ENCODE measurements at regions not wholly inside any gene's neighbourhood (a gene's known extent, or its start where the extent isn't known, plus 50 kb on each side); places are given as distances from the start of the nearest gene placed in this dataset.

DNA sequence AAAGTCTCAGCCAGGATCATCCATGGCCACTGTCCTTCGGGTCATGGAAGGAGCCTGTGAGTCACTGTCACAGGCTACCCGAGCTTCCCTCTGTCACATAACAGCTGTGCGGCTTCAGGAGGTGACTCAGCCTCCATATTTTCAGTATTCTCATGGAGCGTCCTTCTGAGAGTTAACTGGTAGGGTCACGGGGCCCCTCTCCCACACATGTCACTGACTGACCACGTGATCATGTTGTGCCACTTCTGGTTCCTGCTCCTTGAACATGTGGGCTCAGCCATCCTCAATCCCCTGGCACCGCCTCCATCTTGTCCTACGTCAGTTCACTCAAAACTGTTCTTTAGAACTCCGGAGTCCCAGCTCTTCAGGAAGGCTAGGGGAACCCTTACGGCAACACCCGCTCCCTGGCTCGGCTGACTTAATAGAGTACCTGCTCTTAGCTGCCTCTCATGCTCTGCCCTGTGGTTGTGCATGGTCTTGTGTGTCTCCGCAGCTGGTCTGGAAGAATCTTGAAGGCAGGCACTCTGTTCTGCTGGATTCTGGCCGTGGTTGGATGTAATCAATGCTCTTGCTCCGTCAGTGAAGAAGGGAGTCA, 182.8 kb downstream of the ICE1 start:
- TF ChIP-seq POLR2A (IDR thresholded peaks at IDR 0.05; ENCODE audit: low read depth) (no peak), POLR2AphosphoS5 (IDR thresholded peaks at IDR 0.05) (no peak)
- TF ChIP-seq, protein P1, sequence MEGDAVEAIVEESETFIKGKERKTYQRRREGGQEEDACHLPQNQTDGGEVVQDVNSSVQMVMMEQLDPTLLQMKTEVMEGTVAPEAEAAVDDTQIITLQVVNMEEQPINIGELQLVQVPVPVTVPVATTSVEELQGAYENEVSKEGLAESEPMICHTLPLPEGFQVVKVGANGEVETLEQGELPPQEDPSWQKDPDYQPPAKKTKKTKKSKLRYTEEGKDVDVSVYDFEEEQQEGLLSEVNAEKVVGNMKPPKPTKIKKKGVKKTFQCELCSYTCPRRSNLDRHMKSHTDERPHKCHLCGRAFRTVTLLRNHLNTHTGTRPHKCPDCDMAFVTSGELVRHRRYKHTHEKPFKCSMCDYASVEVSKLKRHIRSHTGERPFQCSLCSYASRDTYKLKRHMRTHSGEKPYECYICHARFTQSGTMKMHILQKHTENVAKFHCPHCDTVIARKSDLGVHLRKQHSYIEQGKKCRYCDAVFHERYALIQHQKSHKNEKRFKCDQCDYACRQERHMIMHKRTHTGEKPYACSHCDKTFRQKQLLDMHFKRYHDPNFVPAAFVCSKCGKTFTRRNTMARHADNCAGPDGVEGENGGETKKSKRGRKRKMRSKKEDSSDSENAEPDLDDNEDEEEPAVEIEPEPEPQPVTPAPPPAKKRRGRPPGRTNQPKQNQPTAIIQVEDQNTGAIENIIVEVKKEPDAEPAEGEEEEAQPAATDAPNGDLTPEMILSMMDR (IDR thresholded peaks at IDR 0.05): no peak
